ENCODE measurements at regions not wholly inside any gene's neighbourhood (a gene's known extent, or its start where the extent isn't known, plus 50 kb on each side); places are given as distances from the start of the nearest gene placed in this dataset.

GRCh38 chr4:156710365-156711192 lies 261.0 kb downstream of the PDGFC start:
- no peak for DNase-seq

- no peak for DNase-seq
Measured at GRCh38 chr4:156705311-156705710, 266.3 kb downstream of the PDGFC start.

- DNase-seq, result no peak
Measured at GRCh38 chr4:156695163-156695562, 276.4 kb downstream of the PDGFC start.

- DNase-seq, result no peak
Measured at GRCh38 chr4:156694413-156694812, 277.2 kb downstream of the PDGFC start.

GRCh38 chr4:156693557-156693956 lies 278.0 kb downstream of the PDGFC start:
- no peak for DNase-seq

- DNase-seq, result no peak
Measured at GRCh38 chr4:156692016-156692415, 279.6 kb downstream of the PDGFC start.

- no peak for DNase-seq
Measured at GRCh38 chr4:156690572-156690971, 281.0 kb downstream of the PDGFC start.

GRCh38 chr4:156686120-156686519 lies 285.5 kb downstream of the PDGFC start:
- DNase-seq, result no peak

GRCh38 chr4:156685308-156685707 lies 286.3 kb downstream of the PDGFC start:
- DNase-seq, result no peak

- DNase-seq, result no peak
Measured at GRCh38 chr4:156677656-156678055, 293.9 kb downstream of the PDGFC start.

GRCh38 chr4:156677131-156677531 lies 294.5 kb downstream of the PDGFC start:
- DNase-seq, result no peak

GRCh38 chr4:156676116-156676851 lies 295.3 kb downstream of the PDGFC start:
- no peak for DNase-seq

- DNase-seq, result no peak
Measured at GRCh38 chr4:156673483-156673882, 298.1 kb downstream of the PDGFC start.

GRCh38 chr4:156672492-156673305 lies 298.9 kb downstream of the PDGFC start:
- no peak for DNase-seq

- no peak for DNase-seq
Measured at GRCh38 chr4:156665780-156666366, 305.7 kb downstream of the PDGFC start.

- DNase-seq, result no peak
Measured at GRCh38 chr4:156663663-156664062, 307.9 kb downstream of the PDGFC start.

GRCh38 chr4:156662921-156663320 lies 308.7 kb downstream of the PDGFC start:
- no peak for DNase-seq

- DNase-seq, result no peak
Measured at GRCh38 chr4:156661555-156661954, 310.0 kb downstream of the PDGFC start.

GRCh38 chr4:156660465-156660864 lies 311.1 kb downstream of the PDGFC start:
- DNase-seq, result no peak

- DNase-seq, result no peak
Measured at GRCh38 chr4:156659983-156660382, 311.6 kb downstream of the PDGFC start.

- no peak for DNase-seq
Measured at GRCh38 chr4:156659570-156659969, 312.0 kb downstream of the PDGFC start.

GRCh38 chr4:156656896-156657295 lies 314.7 kb downstream of the PDGFC start:
- DNase-seq, result no peak

GRCh38 chr4:156654410-156654809 lies 317.2 kb downstream of the PDGFC start:
- DNase-seq, result no peak
